Hippocampal formation (tissue), 2 donors: ENCODE measurements at regions not wholly inside any gene's neighbourhood (a gene's known extent, or its start where the extent isn't known, plus 50 kb on each side); places are given as distances from the start of the nearest gene placed in this dataset.
"Not testable (repeated sequence)": the region's sequence is repeated elsewhere in the genome, so short reads cannot be mapped to it uniquely, and the experiment has no call there.

Experiments
- DNase-seq, 2 donors: peaks; one replicate each; lab custom pipeline; 2025; lab: John Stamatoyannopoulos, UW

DNA sequence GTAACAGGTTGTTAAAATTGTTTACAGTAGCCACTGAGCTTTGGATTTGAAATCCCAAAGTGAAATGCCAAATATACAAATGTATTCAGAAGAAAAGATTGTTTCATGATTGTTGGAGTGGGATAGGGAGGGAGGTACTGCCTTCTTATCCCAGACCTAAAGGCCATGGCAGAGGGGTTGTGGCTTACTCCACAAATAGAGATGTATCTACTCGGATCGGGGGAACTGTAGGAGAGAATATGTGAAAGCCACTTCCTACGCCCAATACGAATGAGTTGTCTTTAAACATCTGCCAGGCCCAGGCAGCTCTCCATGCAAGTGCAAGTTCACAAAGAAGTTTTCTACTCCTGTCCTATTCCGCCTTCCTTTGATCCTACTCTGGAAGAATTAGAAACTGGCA lies 150.2 kb upstream of the PRSS12 start:
- DNase-seq, result not testable (repeated sequence)

DNA sequence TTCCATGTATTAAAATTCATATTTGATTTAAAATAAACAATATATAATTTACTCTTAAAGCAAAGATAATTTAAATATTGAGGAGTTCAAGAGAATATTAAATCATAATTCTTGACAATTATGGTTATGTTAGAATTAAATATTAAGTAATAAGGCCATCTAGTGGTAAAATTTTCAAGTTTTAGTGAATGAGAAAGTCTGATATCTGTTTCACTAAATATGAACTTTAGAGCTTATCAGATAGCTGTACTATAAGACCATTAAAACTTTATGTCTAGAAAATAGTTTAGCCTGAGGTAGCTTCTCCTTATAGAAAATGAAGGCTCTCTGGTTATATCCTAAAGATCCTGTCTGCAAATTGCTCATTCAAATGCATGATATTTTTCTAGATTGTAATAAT lies 152.1 kb upstream of the PRSS12 start:
- DNase-seq, result not testable (repeated sequence)

DNA sequence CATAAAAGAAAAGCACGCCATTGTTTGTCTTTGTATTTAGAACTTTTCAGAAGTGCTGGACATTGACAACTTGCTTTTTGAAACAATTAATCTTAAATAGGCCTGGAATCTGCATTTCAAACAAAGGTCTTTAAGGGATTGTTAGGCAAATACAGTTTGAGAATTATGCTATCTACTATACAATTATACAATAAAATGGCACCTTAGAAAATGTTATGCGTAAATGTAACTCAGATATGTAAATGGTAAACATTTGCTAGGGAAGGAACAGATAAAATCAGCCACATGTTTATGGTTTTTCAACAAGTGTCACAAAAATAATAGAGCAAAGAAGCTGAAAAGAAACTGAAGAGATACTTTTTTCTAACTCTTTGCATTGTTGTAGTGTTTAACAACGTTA lies 152.7 kb upstream of the PRSS12 start:
- DNase-seq, result not testable (repeated sequence)

DNA sequence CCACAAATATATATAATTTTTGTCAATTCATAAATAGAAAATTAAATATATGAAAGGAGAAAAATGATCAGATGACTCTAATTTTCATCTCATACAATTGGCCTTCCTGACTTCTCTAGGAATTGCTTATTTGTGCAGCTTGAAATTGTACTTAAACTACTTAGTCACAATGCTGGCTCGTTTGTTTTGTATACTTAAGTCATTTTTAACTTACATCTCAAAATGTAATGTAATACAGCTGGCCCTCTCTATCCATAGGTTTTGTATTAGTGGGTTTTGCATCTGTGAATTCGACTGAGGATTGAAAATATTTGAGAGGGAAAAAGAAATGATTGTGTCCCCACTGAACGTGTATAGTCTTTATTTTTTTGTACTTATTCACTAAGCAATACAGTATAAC lies 160.1 kb upstream of the PRSS12 start:
- DNase-seq, result not testable (repeated sequence)

DNA sequence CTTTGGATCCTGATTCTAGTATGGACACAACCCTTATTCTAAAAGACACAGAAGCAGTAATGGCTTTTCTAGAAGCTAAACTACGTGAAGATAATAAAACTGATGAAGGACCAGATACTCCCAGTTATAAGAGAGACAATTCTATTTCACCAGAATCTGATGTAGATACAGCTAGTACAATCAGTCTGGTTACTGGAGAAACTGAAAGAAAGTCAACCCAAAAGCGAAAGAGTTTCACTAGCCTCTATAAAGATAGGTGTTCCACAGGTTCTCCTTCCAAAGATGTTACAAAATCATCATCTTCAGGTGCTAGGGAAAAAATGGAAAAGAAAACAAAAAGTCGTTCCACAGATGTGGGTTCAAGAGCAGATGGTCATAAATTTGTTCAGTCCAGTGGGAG lies 161.5 kb upstream of the PRSS12 start:
- not testable (repeated sequence) for DNase-seq

DNA sequence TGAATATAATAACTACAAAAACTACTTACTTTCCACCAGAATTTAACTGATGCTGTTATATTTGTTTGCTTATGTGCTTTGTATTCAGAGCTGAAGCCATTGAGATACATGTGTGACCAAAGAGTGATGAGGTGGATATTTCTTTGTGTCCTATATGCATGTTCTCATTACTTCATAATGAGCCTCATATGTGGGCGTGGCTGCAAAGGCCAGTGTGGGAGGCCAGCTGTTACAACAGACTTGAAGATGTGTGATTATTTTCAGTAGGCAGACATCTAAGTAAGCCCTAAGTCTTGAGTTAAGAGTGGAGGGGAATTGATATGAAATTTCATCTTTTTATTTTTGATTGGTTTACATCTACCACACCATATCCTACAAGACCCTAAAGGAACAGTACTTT lies 163.3 kb upstream of the PRSS12 start:
- not testable (repeated sequence) for DNase-seq

DNA sequence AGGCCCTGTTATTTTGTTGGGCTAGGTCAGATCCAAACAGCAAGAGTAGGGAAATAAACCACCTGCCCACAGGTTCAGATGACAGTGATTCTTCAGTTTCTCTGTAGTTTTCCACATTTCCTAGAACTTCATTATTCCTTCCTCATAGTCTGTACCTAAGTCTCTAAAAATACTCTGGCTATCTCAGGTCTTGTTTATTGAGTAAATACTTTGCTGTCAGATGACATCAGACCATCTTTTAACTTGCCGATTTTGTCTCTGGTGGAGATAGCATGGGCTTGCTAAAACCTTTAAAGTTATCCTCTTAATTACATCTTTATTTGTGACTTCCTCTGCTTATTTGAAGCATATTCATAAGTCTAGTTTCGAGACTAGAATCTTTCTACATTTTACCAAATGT lies 155.1 kb upstream of the METTL14 start:
- not testable (repeated sequence) for DNase-seq

DNA sequence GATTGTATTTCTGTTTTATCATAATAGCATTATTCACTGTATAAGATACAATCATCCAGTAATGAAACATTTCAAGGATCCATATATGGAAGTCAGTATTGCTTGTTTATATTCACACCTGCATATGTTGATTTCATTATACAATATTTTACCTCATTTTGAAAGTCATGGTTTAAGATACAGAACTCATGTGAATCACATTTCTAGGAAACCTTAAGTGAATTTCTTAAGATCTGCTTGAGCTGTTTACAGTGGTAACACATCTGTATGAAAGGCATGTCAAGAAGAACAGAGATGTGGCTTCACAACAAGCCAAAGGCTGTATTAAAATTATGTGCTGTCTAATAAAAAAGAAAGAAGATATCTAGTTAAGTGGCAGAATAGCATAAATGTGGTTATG lies 153.2 kb upstream of the METTL14 start:
- not testable (repeated sequence) for DNase-seq

DNA sequence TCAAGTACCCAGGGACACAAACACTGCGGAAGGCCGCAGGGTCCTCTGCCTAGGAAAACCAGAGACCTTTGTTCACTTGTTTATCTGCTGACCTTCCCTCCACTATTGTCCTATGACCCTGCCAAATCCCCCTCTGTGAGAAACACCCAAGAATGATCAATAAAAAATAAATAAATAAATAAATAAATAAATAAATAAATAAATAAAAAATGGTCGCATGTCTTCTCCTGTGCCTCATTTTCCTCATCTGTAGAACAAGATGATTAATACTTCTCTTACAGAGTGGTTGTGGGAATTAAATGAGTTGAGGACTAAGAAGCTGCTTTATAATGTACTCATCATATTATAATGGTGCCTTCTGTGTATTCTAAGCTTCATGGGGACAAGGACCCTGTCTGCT lies 149.4 kb upstream of the METTL14 start:
- DNase-seq, result not testable (repeated sequence)

DNA sequence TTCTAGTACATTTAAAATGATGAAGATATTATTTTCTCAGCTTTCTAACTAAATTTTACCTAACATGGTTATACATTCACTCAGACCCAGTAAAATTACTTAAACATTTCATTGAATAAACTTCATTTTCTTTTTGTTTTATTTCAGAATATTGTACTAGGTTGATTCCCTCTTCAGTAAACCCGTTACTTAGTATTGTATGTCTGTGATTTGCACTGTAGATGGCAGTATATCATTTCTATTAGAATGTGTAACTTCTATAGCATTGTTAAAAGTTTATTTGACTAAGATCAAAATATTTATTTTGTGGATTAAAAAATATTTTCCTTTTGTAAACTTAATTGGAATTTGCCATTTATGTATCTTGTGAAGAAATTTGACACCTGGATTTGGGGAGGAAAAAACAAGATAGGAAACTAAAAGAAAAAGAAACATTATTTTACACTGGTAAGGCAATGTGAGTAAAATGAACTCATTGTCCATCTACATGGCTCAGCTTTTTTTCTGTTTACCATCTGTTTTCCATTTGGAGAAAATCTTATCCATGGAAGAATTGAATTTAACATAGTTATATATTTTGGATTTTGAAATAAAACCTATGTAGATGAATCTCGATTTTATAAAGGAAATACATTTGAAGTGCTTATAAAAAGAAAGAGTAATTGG lies 145.6 kb upstream of the METTL14 start:
- DNase-seq, result peak in 1 of 2 donors; percentile 15

DNA sequence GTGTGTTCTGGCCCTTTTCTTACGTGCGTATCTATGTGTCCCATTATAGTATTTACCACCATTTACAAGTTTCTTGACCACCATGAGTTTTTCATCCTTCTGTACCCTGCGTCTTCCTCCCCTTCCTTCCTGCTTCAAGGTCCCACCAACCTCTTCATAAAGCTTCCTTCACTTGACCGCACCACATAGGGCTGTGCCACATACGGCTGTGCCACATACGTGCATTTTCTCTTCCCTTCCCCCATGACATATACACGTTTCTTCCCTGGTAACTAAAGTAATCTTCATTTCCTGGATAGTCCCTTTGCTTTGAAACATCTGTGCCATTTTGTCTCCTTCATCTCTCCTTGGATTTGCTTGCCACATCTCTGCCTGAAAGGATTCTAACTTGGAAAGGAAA lies 128.6 kb upstream of the METTL14 start:
- not testable (repeated sequence) for DNase-seq

DNA sequence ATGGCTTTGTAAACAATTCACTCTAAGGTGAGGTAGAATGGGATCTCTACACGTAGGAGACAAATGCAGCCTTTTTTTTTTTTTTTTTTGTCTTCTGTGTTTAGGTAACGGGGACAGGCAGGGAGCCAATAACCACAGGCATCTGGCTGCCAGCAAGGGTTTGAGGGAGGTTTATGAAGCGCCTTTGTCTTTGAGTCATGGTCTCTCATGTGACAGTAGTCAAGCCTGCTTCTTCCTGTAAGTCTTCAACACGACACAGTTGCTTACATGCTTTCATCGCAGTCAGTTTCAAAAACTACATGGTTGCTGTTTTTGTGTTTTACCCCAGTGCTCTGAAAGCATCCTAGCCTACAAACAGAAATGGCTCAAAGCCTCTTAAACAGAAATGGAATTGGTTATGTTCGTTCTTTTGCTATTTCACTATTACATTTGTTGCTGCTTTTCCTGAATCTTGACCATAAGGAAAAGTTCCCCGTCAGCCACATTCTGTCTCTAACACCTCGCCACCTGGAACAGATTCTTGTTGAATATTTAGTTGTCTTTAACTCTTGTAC lies 127.8 kb upstream of the METTL14 start:
- no peak for DNase-seq

DNA sequence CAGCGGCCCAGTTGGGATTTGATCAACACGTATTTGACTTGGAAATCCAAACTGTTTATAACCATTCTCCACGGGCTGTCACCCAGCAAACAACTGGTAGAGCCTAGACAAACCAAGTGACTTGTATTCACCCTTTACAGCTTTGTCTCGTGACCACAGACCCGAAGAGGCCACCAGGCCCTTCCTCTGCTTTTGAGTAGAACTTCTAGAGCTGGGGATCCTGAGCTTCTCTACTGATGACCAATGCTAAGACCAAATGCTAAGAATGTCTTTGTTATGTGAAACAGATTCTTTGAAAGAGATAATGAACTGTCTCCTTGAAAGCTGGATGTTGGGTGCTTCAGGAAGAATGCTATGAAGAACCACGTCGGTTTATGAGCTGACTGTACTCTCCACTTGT lies 127.0 kb upstream of the METTL14 start:
- not testable (repeated sequence) for DNase-seq

DNA sequence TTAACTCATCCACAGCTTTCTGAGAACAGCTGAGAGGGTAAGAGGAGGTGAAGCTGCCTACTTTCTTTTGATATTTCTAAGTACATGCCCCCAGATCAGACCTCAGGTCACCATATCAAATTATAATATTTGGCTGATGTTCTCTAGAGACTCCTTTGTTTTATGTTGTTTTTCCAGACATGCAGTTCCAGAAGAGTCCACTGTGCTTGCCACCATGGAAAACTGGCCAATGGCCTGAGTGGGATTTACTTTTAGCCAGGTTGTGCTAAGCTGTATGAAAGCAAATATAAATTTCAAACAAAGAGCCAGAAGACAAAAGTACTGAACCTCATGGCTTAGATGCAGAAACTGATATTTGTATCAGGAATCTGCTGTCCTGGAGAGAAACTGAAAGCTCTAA lies 123.6 kb upstream of the METTL14 start:
- not testable (repeated sequence) for DNase-seq

DNA sequence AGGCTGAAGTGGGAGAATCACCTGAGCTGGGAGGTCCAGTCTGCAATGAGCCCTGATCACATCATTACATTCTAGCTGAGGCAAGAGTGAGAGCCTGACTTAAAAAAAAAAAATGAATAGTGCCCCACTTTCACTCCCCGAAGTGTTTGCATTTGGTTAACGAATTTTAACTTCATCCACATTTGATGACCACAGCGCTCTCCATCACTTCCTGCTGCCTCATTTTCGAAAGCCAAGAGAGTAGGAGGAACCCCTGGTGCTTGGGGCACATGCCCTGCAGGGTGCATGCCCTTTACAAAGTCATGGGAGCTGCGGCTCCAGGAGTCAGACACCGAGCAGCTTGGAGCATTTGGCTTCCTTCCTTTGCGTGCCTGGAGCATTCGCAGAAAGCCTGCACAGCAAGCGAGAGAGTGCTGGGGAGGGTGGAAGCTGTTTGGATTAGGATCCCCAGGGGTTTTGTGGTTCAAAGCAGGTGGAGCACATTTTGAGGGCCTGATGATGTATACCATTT lies 119.1 kb upstream of the METTL14 start:
- not testable (repeated sequence) for DNase-seq

DNA sequence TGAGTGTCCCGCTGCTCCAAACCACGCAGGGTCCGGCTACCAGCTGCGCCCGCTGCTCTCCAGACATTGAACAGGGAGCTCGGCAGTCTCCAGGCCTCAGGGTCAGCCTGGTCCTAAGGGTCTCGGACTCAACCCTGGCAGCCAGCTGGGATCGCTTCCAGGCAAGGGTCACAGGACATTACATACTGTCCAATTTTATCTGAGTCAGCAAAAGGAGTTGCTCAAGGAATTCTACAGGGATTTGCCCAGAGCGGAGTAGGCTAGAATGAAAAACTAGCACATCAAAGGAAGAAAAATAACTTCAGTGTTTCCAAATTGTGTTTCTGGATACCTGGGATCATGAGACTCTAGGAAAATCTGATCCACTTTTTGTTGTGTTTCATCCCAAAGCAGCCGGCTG lies 112.2 kb upstream of the METTL14 start:
- DNase-seq, result not testable (repeated sequence)

DNA sequence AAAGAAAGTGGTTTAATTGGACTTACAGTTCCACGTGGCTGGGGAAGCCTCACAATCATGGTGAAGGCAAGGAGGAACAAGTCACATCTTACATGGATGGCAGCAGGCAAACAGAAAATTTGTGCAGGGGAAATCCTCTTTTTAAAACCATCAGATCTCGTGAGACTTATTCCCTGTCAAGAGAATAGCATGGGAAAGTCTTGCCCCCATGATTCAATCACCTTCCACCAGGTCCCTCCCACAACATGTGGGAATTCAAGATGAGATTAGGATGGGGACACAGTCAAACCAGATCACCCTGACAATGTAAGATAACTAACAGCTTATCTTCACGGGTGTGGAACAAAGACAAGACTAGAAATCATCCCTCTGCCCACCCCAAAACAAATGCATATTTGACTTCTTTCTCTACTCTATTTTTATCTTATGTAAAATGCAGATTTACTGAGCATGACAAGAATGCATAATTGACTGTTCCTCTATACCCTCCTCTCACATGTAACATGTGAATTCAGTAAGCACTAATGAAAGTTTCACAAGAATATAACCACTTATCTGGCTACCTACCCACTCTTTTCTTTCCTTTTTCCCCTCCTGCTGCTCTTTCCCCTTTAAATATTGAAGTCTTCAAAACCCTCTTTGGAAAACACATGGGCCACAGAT lies 110.8 kb upstream of the METTL14 start:
- not testable (repeated sequence) for DNase-seq

DNA sequence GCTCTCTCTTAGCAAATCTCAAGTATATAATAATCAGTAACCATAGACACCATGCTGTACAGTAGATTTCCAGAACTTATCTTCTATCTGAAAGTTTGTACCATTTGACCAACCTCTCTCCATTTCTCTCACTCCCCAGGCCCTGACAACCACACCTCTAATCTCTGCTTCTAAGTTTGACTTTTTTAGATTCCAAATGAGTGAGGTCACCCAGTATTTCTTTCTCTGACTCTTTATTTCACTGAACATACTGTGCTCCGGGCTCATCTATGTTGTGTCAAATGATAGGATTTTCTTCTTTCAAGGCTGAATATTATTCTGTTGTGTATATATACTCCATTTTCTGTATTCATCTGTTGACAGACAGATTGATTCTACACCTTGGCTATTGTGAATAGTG lies 110.1 kb upstream of the METTL14 start:
- DNase-seq, result not testable (repeated sequence)

DNA sequence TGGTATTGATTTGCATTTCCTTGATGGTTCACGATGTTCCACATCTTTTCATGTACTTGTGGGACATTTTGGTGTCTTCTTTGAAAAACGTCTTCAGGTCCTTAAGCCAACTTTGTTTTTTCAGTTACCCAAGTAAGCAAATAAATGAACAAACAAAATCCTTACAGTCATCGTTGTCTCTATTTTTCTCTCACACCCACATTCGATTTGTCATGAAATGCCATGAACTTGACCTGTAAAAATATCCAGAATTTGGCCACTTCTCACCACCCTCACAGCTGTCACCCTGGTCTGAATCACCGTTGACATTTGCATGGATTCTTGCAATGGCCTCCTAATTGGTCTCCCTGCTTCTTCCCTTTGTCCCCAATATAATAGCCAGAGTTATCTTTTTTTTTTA lies 109.5 kb upstream of the METTL14 start:
- not testable (repeated sequence) for DNase-seq

DNA sequence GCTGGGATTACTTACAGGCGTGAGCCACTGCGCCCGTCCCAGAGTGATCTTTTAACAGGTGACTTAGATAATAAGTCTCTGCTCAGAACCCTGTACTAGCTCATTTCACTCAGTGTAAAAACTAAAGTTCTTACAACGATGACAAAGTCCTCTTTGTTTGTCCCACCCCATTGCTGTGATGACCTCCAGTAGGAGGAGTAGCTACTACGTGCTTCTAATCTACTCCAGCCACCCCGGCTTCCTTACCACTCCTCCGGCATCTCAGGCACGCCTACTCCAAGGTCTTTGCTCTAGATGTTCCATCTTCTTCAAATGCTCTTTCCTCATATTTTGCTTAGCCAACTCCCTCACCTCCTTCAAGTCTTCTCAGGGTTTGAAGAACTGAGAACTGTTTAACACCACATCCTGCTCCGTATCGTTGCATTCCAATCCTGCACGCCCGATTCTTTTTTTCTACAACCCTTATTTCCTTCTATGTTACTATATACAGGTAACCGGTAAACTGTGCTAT lies 108.4 kb upstream of the METTL14 start:
- DNase-seq, result not testable (repeated sequence)

DNA sequence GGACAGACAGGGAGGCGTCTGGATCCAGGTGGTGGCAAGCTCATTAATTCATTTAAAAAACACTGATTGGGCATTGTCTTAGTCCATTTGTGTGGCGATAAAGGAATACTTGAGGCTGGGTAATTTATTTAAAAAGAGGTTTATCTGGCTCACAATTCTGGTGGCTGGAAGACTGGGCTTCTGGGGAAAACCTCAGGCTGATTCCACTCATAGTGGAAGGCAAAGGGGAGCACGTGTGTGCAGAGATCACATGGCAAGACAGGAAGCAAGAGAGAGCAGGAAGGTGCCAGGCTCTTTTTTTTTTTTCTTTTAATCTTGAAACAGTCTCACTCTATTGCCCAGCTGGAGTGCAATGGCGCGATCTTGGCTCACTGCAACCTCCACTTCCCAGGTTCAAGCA lies 100.2 kb upstream of the METTL14 start:
- no peak for DNase-seq

DNA sequence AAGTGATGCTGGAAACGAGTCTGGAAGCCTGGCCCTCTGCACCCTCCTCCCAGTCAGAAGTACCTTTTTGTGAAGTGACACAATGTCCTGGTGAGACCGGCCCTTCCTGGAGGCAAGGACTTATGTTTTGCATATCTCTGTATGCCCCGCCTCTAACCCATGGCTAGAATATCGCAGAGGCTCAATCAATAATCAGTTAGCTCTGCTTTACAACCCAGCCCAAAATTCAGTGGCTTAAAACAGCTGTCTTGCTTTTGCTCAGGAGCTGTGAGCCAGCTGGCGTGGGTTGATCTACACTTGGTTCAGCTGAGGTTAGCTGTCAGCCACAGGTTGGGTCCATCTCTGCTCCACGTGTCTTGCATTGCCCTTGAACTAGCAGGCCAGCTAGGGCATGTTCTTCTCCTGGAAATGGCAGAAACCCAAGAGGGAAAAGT lies 98.8 kb upstream of the METTL14 start:
- DNase-seq, result no peak
